Osteocyte (in vitro differentiated cells): ENCODE measurements at regions not wholly inside any gene's neighbourhood (a gene's known extent, or its start where the extent isn't known, plus 50 kb on each side); places are given as distances from the start of the nearest gene placed in this dataset.

Experiments used
- DNase-seq: peaks from one replicate; pipeline ENCODE4 v3.0.0; 2021; ENCODE audit warnings: mixed read lengths; ENCODE audit not compliant: unreplicated experiment; ENCODE audit errors: extremely low spot score
- H3K27ac Mint-ChIP-seq: one replicate; pipeline ENCODE4 v1.8.0; 2021; ENCODE audit warnings: mild to moderate bottlenecking, mixed read lengths; ENCODE audit not compliant: unreplicated experiment
- H3K27me3 Mint-ChIP-seq: one replicate; pipeline ENCODE4 v1.8.0; 2021; ENCODE audit warnings: mixed read lengths; ENCODE audit not compliant: unreplicated experiment
- H3K36me3 Mint-ChIP-seq: one replicate; pipeline ENCODE4 v1.8.0; 2021; ENCODE audit warnings: mixed read lengths; ENCODE audit not compliant: unreplicated experiment
- H3K4me1 Mint-ChIP-seq: one replicate; pipeline ENCODE4 v1.8.0; 2021; ENCODE audit warnings: mixed read lengths; ENCODE audit not compliant: unreplicated experiment
- H3K4me3 Mint-ChIP-seq: one replicate; pipeline ENCODE4 v1.8.0; 2021; ENCODE audit warnings: mild to moderate bottlenecking, moderate library complexity, mixed read lengths; ENCODE audit not compliant: unreplicated experiment
- H3K9me3 Mint-ChIP-seq: one replicate; pipeline ENCODE4 v1.8.0; 2021; ENCODE audit warnings: mixed read lengths; ENCODE audit not compliant: unreplicated experiment
- CTCF ChIP-seq: fragments of 200-600 bp; sonication (generic); IDR thresholded peaks from 2 replicates; pipeline ENCODE4 v1.5.0; 2021; ENCODE audit warnings: antibody characterized with exemption, mild to moderate bottlenecking, moderate library complexity

- peak; percentile 62 for DNase-seq
- no peak for TF ChIP-seq CTCF
- no peaks in the 10 kb centered on the region for H3K4me1 Mint-ChIP-seq
- peaks cover 10% of the 10 kb centered on the region for H3K9me3 Mint-ChIP-seq
- H3K27me3 Mint-ChIP-seq = no peaks in the 10 kb centered on the region
- no peak overlapping the region for H3K27ac Mint-ChIP-seq
- no peak overlapping the region for H3K4me3 Mint-ChIP-seq
- no peaks in the 10 kb centered on the region for H3K36me3 Mint-ChIP-seq
Measured at GRCh38 chr22:47899894-47900293, 1137.4 kb downstream of the TBC1D22A start.

GRCh38 chr22:47898946-47899345 lies 1136.5 kb downstream of the TBC1D22A start:
- Mint-ChIP-seq H3K36me3 (no peaks in the 10 kb centered on the region), H3K4me1 (no peaks in the 10 kb centered on the region), H3K27me3 (no peaks in the 10 kb centered on the region), H3K4me3 (no peak overlapping the region), H3K27ac (no peak overlapping the region), H3K9me3 (peaks cover 17% of the 10 kb centered on the region)
- DNase-seq = no peak
- no peak for TF ChIP-seq CTCF

- no peak for DNase-seq
- no peaks in the 10 kb centered on the region for H3K36me3 Mint-ChIP-seq
- no peak overlapping the region for H3K4me3 Mint-ChIP-seq
- no peak for TF ChIP-seq CTCF
- H3K27ac Mint-ChIP-seq = no peak overlapping the region
- H3K9me3 Mint-ChIP-seq = peaks cover 18% of the 10 kb centered on the region
- no peaks in the 10 kb centered on the region for H3K27me3 Mint-ChIP-seq
- no peaks in the 10 kb centered on the region for H3K4me1 Mint-ChIP-seq
Measured at GRCh38 chr22:47891609-47892008, 1129.2 kb downstream of the TBC1D22A start.

- no peaks in the 10 kb centered on the region for H3K4me1 Mint-ChIP-seq
- no peaks in the 10 kb centered on the region for H3K27me3 Mint-ChIP-seq
- H3K4me3 Mint-ChIP-seq = no peak overlapping the region
- no peaks in the 10 kb centered on the region for H3K36me3 Mint-ChIP-seq
- no peak for TF ChIP-seq CTCF
- DNase-seq = no peak
- no peak overlapping the region for H3K27ac Mint-ChIP-seq
- peaks cover 9% of the 10 kb centered on the region for H3K9me3 Mint-ChIP-seq
Measured at GRCh38 chr22:47888817-47889216, 1126.4 kb downstream of the TBC1D22A start.

- H3K4me1 Mint-ChIP-seq = no peaks in the 10 kb centered on the region
- no peak for TF ChIP-seq CTCF
- no peak overlapping the region for H3K27ac Mint-ChIP-seq
- peak; percentile 81 for DNase-seq
- H3K27me3 Mint-ChIP-seq = no peaks in the 10 kb centered on the region
- no peaks in the 10 kb centered on the region for H3K36me3 Mint-ChIP-seq
- H3K4me3 Mint-ChIP-seq = no peak overlapping the region
- H3K9me3 Mint-ChIP-seq = peaks cover 11% of the 10 kb centered on the region
Measured at GRCh38 chr22:47884775-47885174, 1122.3 kb downstream of the TBC1D22A start.
